GM12892 (cell line): ENCODE measurements at regions not wholly inside any gene's neighbourhood (a gene's known extent, or its start where the extent isn't known, plus 50 kb on each side); places are given as distances from the start of the nearest gene placed in this dataset.

Experiments used
- POLR2AphosphoS5 ChIP-seq: IDR thresholded peaks from 2 replicates; pipeline ENCODE4 v1.6.1; 2011; ENCODE audit warnings: low read depth, low read length, control low read depth
- TAF1 ChIP-seq: IDR thresholded peaks from 2 replicates; pipeline ENCODE4 v1.6.1; 2011; ENCODE audit warnings: low read depth, mild to moderate bottlenecking, control low read depth, low read length, borderline replicate concordance

DNA sequence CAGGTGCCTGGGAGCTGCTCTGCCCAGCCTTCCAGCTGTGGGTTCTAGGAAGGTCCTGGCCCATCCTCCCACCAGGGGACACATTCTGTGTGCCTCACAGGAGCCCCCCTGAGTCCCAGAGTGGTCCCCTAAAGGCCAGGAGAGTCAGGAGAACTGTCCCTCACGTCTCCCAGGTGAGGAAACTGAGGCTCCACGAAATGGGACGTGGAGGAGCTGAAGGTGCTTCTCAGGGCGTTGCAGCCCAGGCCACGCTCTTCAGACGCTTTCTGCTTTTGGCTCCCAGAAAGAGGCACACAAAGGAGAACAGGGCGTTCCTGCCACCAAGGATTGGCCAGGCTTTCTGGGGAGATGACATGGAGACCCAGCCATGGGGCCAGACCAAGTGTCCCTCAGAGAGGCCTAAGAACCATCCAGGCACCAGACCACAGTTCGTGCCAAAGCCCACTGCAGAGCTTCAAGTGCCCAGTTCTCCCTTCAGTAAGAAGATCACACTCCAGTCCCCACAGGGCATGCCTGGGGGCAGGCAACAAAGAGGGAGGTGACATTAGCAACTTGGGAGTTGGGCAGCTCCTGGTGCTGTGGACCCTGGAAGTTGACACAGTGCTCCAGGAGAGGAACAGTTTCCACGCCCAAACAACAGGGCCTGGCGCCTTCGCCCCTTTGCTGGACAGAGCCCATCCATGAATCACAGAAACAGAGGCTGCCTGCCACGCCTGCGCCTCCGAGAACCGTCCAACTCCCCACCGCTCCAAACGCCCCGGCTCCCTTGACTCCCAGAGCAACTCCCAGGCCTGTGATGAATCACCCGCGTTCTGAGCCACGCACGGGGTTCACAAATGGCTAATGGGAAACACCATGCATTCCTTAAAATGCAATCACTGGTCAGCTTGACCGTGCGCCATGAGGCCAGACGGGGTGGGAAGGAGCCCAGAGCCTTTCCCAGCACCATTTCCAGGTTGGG, 589.2 kb downstream of the BRD1 start:
- TF ChIP-seq POLR2AphosphoS5 (no peak), TAF1 (no peak)
